HepG2 (cell line): ENCODE measurements at regions not wholly inside any gene's neighbourhood (a gene's known extent, or its start where the extent isn't known, plus 50 kb on each side); places are given as distances from the start of the nearest gene placed in this dataset.

Source experiments
- ATAC-seq: fragments of 200-7000 bp; cut with Tn5 transposase; 3 replicates; pipeline ENCODE4 v1.9.1; 2020; ENCODE audit warnings: mild to moderate bottlenecking, moderate library complexity
- BruUV-seq: library from RNA; stranded (reverse); fragments of 400-500 nt; replicated peaks from 2 replicates; lab custom pipeline; 2021; lab: Mats Ljungman, UMichigan
- CTCF ChIA-PET: fragments of 300-600 bp; formaldehyde crosslinking; extraction: SDS; loops from one replicate; lab custom pipeline; 2021; ENCODE audit warnings: low total read pairs, inconsistent platforms, low intra/inter-chr PET ratio; lab: Yijun Ruan, JAX
- POLR2A ChIA-PET: fragments of 350-600 bp; sonication (Branson Sonifier 250); formaldehyde crosslinking; loops from one replicate; lab custom pipeline; 2020; ENCODE audit warnings: antibody characterized with exemption, inconsistent platforms; lab: Yijun Ruan, JAX
- DNase-seq: peaks from one replicate; pipeline ENCODE4 v3.0.0-alpha.2; 2015; ENCODE audit warnings: low spot score
- FAIRE-seq: peaks from 3 replicates; lab custom pipeline; 2011; peaks lifted over from hg19 to GRCh38; lab: Jason Lieb, UNC
- H2AFZ ChIP-seq: one replicate; pipeline ENCODE4 v1.6.1; 2011; ENCODE audit warnings: low read length, inconsistent platforms
- H3K27ac ChIP-seq: fragments of 300-600 bp; 3 replicates; pipeline ENCODE4 v1.8.0; 2011; ENCODE audit warnings: mixed run types, mild to moderate bottlenecking, mixed read lengths, low read length, inconsistent platforms; ENCODE audit not compliant: insufficient read depth; ENCODE audit errors: extremely low read length
- H3K27me3 ChIP-seq, 2 experiments: fragments of 200-600 bp in 1 of 2; 2 replicates in 1 of 2; 3 replicates in 1 of 2; pipeline versions ENCODE4 v1.6.0 to v1.8.0; 2011; ENCODE audit warnings: low read length in 2 of 2, mild to moderate bottlenecking in 2 of 2, moderate library complexity in 2 of 2, inconsistent platforms in 1 of 2; ENCODE audit not compliant: insufficient read depth in 2 of 2, control insufficient read depth in 1 of 2
- H3K36me3 ChIP-seq, 2 experiments: fragments of 200-600 bp in 1 of 2; replicated peaks in 1 of 2; 2 replicates in 1 of 2; 3 replicates in 1 of 2; pipeline versions ENCODE4 v1.5.1 to v1.8.0; 2011; ENCODE audit warnings: low read length in 2 of 2, inconsistent platforms in 1 of 2; ENCODE audit not compliant: insufficient read depth in 2 of 2, control insufficient read depth in 1 of 2
- H3K4me1 ChIP-seq: 2 replicates; pipeline ENCODE4 v1.5.1; 2012; ENCODE audit warnings: low read length, inconsistent platforms; ENCODE audit not compliant: insufficient read depth
- H3K4me2 ChIP-seq: 2 replicates; pipeline ENCODE4 v1.6.0; 2011; ENCODE audit warnings: low read depth, low read length, inconsistent platforms
- H3K4me3 ChIP-seq, 3 experiments: fragments of 200-600 bp in 1 of 3; sonication (generic), shearing (Covaris generic) in 1 of 3; replicated peaks in 1 of 3; 2 replicates each; pipeline ENCODE4 v1.5.1; 2011 to 2016; ENCODE audit warnings: low read length in 3 of 3, inconsistent platforms in 2 of 3, low read depth in 2 of 3, mild to moderate bottlenecking in 2 of 3, control low read depth in 1 of 3, mixed read lengths in 1 of 3; ENCODE audit not compliant: insufficient read depth in 1 of 3
- H3K79me2 ChIP-seq: one replicate; pipeline ENCODE4 v1.6.1; 2011; ENCODE audit warnings: low read length, inconsistent platforms; ENCODE audit not compliant: insufficient read depth
- H3K9ac ChIP-seq: 2 replicates; pipeline ENCODE4 v1.6.0; 2011; ENCODE audit warnings: mild to moderate bottlenecking, low read depth, low read length, inconsistent platforms; ENCODE audit not compliant: insufficient read depth
- H3K9me3 ChIP-seq: 2 replicates; pipeline ENCODE4 v1.5.1; 2012; ENCODE audit warnings: mild to moderate bottlenecking, low read length
- H4K20me1 ChIP-seq: 2 replicates; pipeline ENCODE4 v1.6.0; 2011; ENCODE audit warnings: inconsistent platforms, mild to moderate bottlenecking, low read length, moderate library complexity; ENCODE audit not compliant: insufficient read depth
- AHDC1 ChIP-seq: sonication (generic); formaldehyde crosslinking; IDR thresholded peaks from 2 replicates; pipeline ENCODE4 v1.5.1; 2020; ENCODE audit warnings: mild to moderate bottlenecking, missing genetic modification reagents, borderline replicate concordance
- BORCS8-MEF2B ChIP-seq: sonication (generic); formaldehyde crosslinking; IDR thresholded peaks from 2 replicates; pipeline ENCODE4 v1.8.0; 2022; ENCODE audit warnings: mild to moderate bottlenecking, missing genetic modification reagents
- EP300 ChIP-seq, 3 experiments: sonication (generic) in 1 of 3; formaldehyde crosslinking in 1 of 3; IDR thresholded peaks; 2 replicates each; pipeline versions ENCODE4 v1.5.1 to v1.6.1; 2011 to 2020; ENCODE audit warnings: low read depth in 2 of 3, low read length in 2 of 3, borderline replicate concordance in 1 of 3, improper control_type of control experiment in 1 of 3, mild to moderate bottlenecking in 1 of 3, missing genetic modification reagents in 1 of 3, moderate library complexity in 1 of 3
- IKZF5 ChIP-seq: IDR thresholded peaks from 2 replicates; pipeline ENCODE4 v1.6.1; 2018; ENCODE audit warnings: missing genetic modification reagents, mild to moderate bottlenecking, missing compliant biosample characterization
- MED1 ChIP-seq: sonication (generic); formaldehyde crosslinking; IDR thresholded peaks from 2 replicates; pipeline ENCODE4 v1.4.0; 2020; ENCODE audit warnings: missing genetic modification reagents
- NCOA1 ChIP-seq: sonication (generic); formaldehyde crosslinking; IDR thresholded peaks from 2 replicates; pipeline ENCODE4 v1.9.0; 2021; ENCODE audit warnings: missing genetic modification reagents
- NCOA5 ChIP-seq: sonication (generic); formaldehyde crosslinking; IDR thresholded peaks from 2 replicates; pipeline ENCODE4 v1.4.0; 2020; ENCODE audit warnings: missing genetic modification reagents
- PCBP2 ChIP-seq: fragments of 200-400 bp; formaldehyde crosslinking; optimal IDR thresholded peaks from 2 replicates; pipeline ENCODE3; 2018; ENCODE audit warnings: low read length, low read depth; ENCODE audit not compliant: poor library complexity, severe bottlenecking
- TRIM22 ChIP-seq: fragments of 450-650 bp; IDR thresholded peaks from 2 replicates; pipeline ENCODE4 v1.6.1; 2017
- ZBTB7B ChIP-seq: sonication (generic); formaldehyde crosslinking; IDR thresholded peaks from 2 replicates; pipeline ENCODE4 v1.4.0; 2020; ENCODE audit warnings: missing genetic modification reagents
- ZFP37 ChIP-seq: sonication (generic); formaldehyde crosslinking; IDR thresholded peaks from 2 replicates; pipeline ENCODE4 v1.4.0; 2020; ENCODE audit warnings: missing genetic modification reagents, borderline replicate concordance
- ZIK1 ChIP-seq: sonication (generic); formaldehyde crosslinking; IDR thresholded peaks from 2 replicates; pipeline ENCODE4 v1.5.0; 2020; ENCODE audit warnings: mild to moderate bottlenecking, low read depth, missing genetic modification reagents, borderline replicate concordance
- ZNF234 ChIP-seq: sonication (generic); formaldehyde crosslinking; conservative IDR thresholded peaks from 2 replicates; pipeline ENCODE4 v1.5.1; 2020; ENCODE audit warnings: mild to moderate bottlenecking, missing genetic modification reagents
- ZNF574 ChIP-seq: sonication (generic); formaldehyde crosslinking; IDR thresholded peaks from 2 replicates; pipeline ENCODE4 v1.4.0; 2020; ENCODE audit warnings: missing genetic modification reagents
- WGBS: methylation state at CpG from one replicate; pipeline ENCODE4 v1.1.6; 2017; ENCODE audit warnings: low lambda C conversion rate; 5-methylcytosine and 5-hydroxymethylcytosine counted together
- in situ Hi-C: cut with HindIII; loops from 2 replicates; pipeline ENCODE4 v1.10.0; 2017; ENCODE audit warnings: low pct_unique_long_range_greater_than_20kb; ENCODE audit not compliant: extremely low pct_ligation_motif_present
- intact Hi-C: fragments of 100-400 bp; cut with micrococcal nuclease; formaldehyde crosslinking; loops from one replicate; pipeline ENCODE4 v1.10.0; 2022; ENCODE audit not compliant: unreplicated experiment

GRCh38 chr21:16378525-16378924 is 648.7 kb downstream of the USP25 start:
- WGBS = 16% methylated on average over 3 of the region's 3 CpGs
- BruUV-seq = no TSS peak
- in situ Hi-C loops = no loop called here
- ChIA-PET CTCF (no interaction called here), POLR2A (no interaction called here)
- H3K4me3 ChIP-seq = no peak overlapping the region
- no peaks in the 10 kb centered on the region for H3K4me1 ChIP-seq
- no peak overlapping the region for H3K27ac ChIP-seq
- intact Hi-C loops = no loop called here
- ATAC-seq = no peak
- no peaks in the 10 kb centered on the region for H3K27me3 ChIP-seq
- H3K9me3 ChIP-seq = no peaks in the 10 kb centered on the region
- no peaks in the 10 kb centered on the region for H3K36me3 ChIP-seq
- DNase-seq = no peak
- H4K20me1 ChIP-seq = no peaks in the 10 kb centered on the region
- no peaks in the 10 kb centered on the region for H3K79me2 ChIP-seq
- H2AFZ ChIP-seq = no peak overlapping the region
- no peak overlapping the region for H3K4me2 ChIP-seq
- H3K9ac ChIP-seq = no peak overlapping the region
- no peak for FAIRE-seq
- TF ChIP-seq ZIK1 (CRISPR knock-in tag) (no peak), ZFP37 (CRISPR knock-in tag) (no peak), ZNF574 (no peak), NCOA5 (no peak), ZBTB7B (CRISPR knock-in tag) (no peak), TRIM22 (no peak), IKZF5 (no peak), NCOA1 (CRISPR knock-in tag) (no peak), PCBP2 (no peak), MED1 (no peak), AHDC1 (CRISPR knock-in tag) (no peak), BORCS8-MEF2B (no peak), ZNF234 (CRISPR knock-in tag) (no peak), EP300 (IDR thresholded peaks at IDR 0.05; ENCODE audit: low read depth in 2 of 2, low read length in 2 of 2) (no peak), EP300 (CRISPR knock-in tag; IDR thresholded peaks at IDR 0.05; ENCODE audit: borderline replicate concordance) (no peak)
